Bronchial epithelial cell (primary cell): ENCODE measurements at regions not wholly inside any gene's neighbourhood (a gene's known extent, or its start where the extent isn't known, plus 50 kb on each side); places are given as distances from the start of the nearest gene placed in this dataset.

Experiments
- DNase-seq: peaks from one replicate; pipeline ENCODE4 v3.0.0-alpha.2; 2010; ENCODE audit warnings: low read depth
- FAIRE-seq: peaks from 2 replicates; lab custom pipeline; 2011; peaks lifted over from hg19 to GRCh38; lab: Jason Lieb, UNC
- H3K27me3 ChIP-seq: 2 replicates; pipeline ENCODE4 v1.5.1; 2011; ENCODE audit warnings: low read length; ENCODE audit not compliant: control insufficient read depth, insufficient read depth
- H3K36me3 ChIP-seq: 2 replicates; pipeline ENCODE4 v1.5.1; 2011; ENCODE audit warnings: low read length; ENCODE audit not compliant: control insufficient read depth, insufficient read depth
- H3K4me3 ChIP-seq: 2 replicates; pipeline ENCODE4 v1.5.1; 2011; ENCODE audit warnings: mild to moderate bottlenecking, low read depth, low read length, control low read depth
- CTCF ChIP-seq: IDR thresholded peaks from 2 replicates; pipeline ENCODE4 v1.5.1; 2011; ENCODE audit warnings: mild to moderate bottlenecking, moderate library complexity, low read length, control low read depth, inconsistent platforms; ENCODE audit not compliant: insufficient read depth, severe bottlenecking

GRCh38 chrX:127037159-127037558 is 217.6 kb downstream of the PRR32 start:
- FAIRE-seq (no peak), DNase-seq (no peak)
- no peak overlapping the region for H3K4me3 ChIP-seq
- no peak for TF ChIP-seq CTCF
- H3K36me3 ChIP-seq: no peaks in the 10 kb centered on the region
- H3K27me3 ChIP-seq: no peaks in the 10 kb centered on the region

GRCh38 chrX:127038065-127038464 is 218.5 kb downstream of the PRR32 start:
- DNase-seq: peak; percentile 1
- FAIRE-seq: no peak
- no peaks in the 10 kb centered on the region for H3K36me3 ChIP-seq
- H3K4me3 ChIP-seq: no peak overlapping the region
- no peaks in the 10 kb centered on the region for H3K27me3 ChIP-seq
- TF ChIP-seq CTCF: no peak

- no peak for FAIRE-seq
- DNase-seq: no peak
- H3K36me3 ChIP-seq: no peaks in the 10 kb centered on the region
- TF ChIP-seq CTCF: no peak
- H3K4me3 ChIP-seq: no peak overlapping the region
- no peaks in the 10 kb centered on the region for H3K27me3 ChIP-seq
Observed at GRCh38 chrX:127057891-127058619, 238.5 kb downstream of the PRR32 start.

- no peak for TF ChIP-seq CTCF
- Histone ChIP-seq H3K36me3 (no peaks in the 10 kb centered on the region), H3K4me3 (no peak overlapping the region), H3K27me3 (no peaks in the 10 kb centered on the region)
- DNase-seq: no peak
- no peak for FAIRE-seq
Observed at GRCh38 chrX:127085939-127086338, 266.4 kb downstream of the PRR32 start.

- H3K27me3 ChIP-seq: no peaks in the 10 kb centered on the region
- TF ChIP-seq CTCF: no peak
- DNase-seq (peak; percentile 4), FAIRE-seq (no peak)
- no peaks in the 10 kb centered on the region for H3K36me3 ChIP-seq
- no peak overlapping the region for H3K4me3 ChIP-seq
Observed at GRCh38 chrX:127112726-127113125, 293.2 kb downstream of the PRR32 start.

- no peak overlapping the region for H3K4me3 ChIP-seq
- no peak for FAIRE-seq
- no peaks in the 10 kb centered on the region for H3K36me3 ChIP-seq
- no peak for DNase-seq
- no peak for TF ChIP-seq CTCF
- no peaks in the 10 kb centered on the region for H3K27me3 ChIP-seq
Observed at GRCh38 chrX:127124871-127125270, 305.3 kb downstream of the PRR32 start.
